ENCODE measurements at regions not wholly inside any gene's neighbourhood (a gene's known extent, or its start where the extent isn't known, plus 50 kb on each side); places are given as distances from the start of the nearest gene placed in this dataset.

GRCh38 chr2:226208726-226209125 lies 590.9 kb downstream of the IRS1 start:
- H3K4me3 ChIP-seq (ENCODE audit: low read depth, low read length), result no peak overlapping the region
- TF ChIP-seq, protein P1, sequence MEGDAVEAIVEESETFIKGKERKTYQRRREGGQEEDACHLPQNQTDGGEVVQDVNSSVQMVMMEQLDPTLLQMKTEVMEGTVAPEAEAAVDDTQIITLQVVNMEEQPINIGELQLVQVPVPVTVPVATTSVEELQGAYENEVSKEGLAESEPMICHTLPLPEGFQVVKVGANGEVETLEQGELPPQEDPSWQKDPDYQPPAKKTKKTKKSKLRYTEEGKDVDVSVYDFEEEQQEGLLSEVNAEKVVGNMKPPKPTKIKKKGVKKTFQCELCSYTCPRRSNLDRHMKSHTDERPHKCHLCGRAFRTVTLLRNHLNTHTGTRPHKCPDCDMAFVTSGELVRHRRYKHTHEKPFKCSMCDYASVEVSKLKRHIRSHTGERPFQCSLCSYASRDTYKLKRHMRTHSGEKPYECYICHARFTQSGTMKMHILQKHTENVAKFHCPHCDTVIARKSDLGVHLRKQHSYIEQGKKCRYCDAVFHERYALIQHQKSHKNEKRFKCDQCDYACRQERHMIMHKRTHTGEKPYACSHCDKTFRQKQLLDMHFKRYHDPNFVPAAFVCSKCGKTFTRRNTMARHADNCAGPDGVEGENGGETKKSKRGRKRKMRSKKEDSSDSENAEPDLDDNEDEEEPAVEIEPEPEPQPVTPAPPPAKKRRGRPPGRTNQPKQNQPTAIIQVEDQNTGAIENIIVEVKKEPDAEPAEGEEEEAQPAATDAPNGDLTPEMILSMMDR (IDR thresholded peaks at IDR 0.05; ENCODE audit: borderline replicate concordance, insufficient read depth, low read depth, low read length), result no peak

- TF ChIP-seq, protein P1 (IDR thresholded peaks at IDR 0.05; ENCODE audit: borderline replicate concordance, insufficient read depth, low read depth, low read length), result no peak
Measured at GRCh38 chr2:226207671-226208070, 591.9 kb downstream of the IRS1 start.

DNA sequence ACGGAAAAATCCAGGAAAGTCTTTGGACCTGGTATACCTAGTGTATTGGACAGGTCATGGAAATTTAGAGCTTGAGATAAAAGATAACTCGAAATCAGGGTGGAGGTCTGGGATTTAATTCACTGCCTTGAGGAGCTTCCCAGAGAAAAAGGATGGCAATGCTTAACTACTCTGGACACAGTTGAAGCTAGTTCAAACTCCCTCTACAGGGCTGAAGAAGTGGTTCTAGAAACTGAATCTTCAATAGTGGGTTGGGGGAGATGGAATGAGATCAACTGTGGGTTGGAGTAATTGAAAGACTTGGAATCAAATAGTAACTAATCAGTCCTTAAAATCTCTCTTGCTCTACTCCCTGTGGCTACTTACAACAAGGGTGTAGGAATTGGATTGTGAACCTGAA lies 600.1 kb downstream of the IRS1 start:
- TF ChIP-seq, protein P1 (IDR thresholded peaks at IDR 0.05; ENCODE audit: borderline replicate concordance, insufficient read depth, low read depth, low read length), result no peak
- H3K4me3 ChIP-seq (ENCODE audit: low read depth, low read length), result no peak overlapping the region

More at GRCh38 chr2:226207671-226208070, 591.9 kb downstream of the IRS1 start:
- H3K4me3 ChIP-seq (ENCODE audit: low read depth, low read length), result no peak overlapping the region

DNA sequence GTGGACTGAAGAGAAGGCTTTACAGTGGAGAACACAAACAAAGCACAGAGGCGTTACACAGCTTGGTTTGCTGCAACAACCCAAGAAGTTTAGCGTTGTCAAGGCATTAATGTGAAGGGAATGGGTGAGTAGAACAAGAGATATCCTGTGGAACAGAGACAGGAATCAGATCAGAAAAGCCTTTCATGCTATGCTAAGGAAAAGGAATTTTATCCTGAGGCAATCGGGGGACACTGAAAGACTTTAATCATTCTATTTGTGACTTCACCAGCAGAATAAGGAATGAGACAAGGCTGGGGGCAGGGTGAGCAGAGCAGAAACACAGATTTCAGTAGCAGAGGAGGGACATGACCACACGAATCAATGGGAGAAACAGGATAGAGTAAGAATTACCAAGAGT lies 600.7 kb downstream of the IRS1 start:
- TF ChIP-seq, protein P1 (IDR thresholded peaks at IDR 0.05; ENCODE audit: borderline replicate concordance, insufficient read depth, low read depth, low read length), result no peak
- H3K4me3 ChIP-seq (ENCODE audit: low read depth, low read length), result no peak overlapping the region

- TF ChIP-seq, protein P1 (IDR thresholded peaks at IDR 0.05; ENCODE audit: borderline replicate concordance, insufficient read depth, low read depth, low read length), result no peak
- H3K4me3 ChIP-seq (ENCODE audit: low read depth, low read length), result no peak overlapping the region
Measured at GRCh38 chr2:226190479-226191252, 609.0 kb downstream of the IRS1 start.

GRCh38 chr2:226189061-226189460 lies 610.6 kb downstream of the IRS1 start:
- no peak overlapping the region for H3K4me3 ChIP-seq (ENCODE audit: low read depth, low read length)
- TF ChIP-seq, protein P1 (IDR thresholded peaks at IDR 0.05; ENCODE audit: borderline replicate concordance, insufficient read depth, low read depth, low read length), result no peak

GRCh38 chr2:226187616-226188015 lies 612.0 kb downstream of the IRS1 start:
- H3K4me3 ChIP-seq (ENCODE audit: low read depth, low read length), result no peak overlapping the region
- TF ChIP-seq, protein P1 (IDR thresholded peaks at IDR 0.05; ENCODE audit: borderline replicate concordance, insufficient read depth, low read depth, low read length), result no peak

Data from GM12875 (cell line).